Keratinocyte (primary cell): ENCODE measurements at regions not wholly inside any gene's neighbourhood (a gene's known extent, or its start where the extent isn't known, plus 50 kb on each side); places are given as distances from the start of the nearest gene placed in this dataset.

Experiments
- EZH2 ChIP-seq: IDR thresholded peaks from one replicate; pipeline ENCODE4 v1.6.1; 2012; ENCODE audit warnings: inconsistent platforms, mild to moderate bottlenecking, low read length, moderate library complexity
- TF ChIP-seq, protein P1 (sequence below), 3 experiments: IDR thresholded peaks in 1 of 3; conservative IDR thresholded peaks in 1 of 3; optimal IDR thresholded peaks in 1 of 3; 2 replicates in 2 of 3; 3 replicates in 1 of 3; pipeline versions ENCODE3 to v1.5.1; 2011; ENCODE audit warnings: low read length in 3 of 3, mild to moderate bottlenecking in 3 of 3, moderate library complexity in 2 of 3, control low read depth in 1 of 3, inconsistent platforms in 1 of 3; ENCODE audit not compliant: insufficient read depth in 2 of 3; ENCODE audit errors: extremely low read depth in 1 of 3

- TF ChIP-seq EZH2, result no peak
- TF ChIP-seq, protein P1, sequence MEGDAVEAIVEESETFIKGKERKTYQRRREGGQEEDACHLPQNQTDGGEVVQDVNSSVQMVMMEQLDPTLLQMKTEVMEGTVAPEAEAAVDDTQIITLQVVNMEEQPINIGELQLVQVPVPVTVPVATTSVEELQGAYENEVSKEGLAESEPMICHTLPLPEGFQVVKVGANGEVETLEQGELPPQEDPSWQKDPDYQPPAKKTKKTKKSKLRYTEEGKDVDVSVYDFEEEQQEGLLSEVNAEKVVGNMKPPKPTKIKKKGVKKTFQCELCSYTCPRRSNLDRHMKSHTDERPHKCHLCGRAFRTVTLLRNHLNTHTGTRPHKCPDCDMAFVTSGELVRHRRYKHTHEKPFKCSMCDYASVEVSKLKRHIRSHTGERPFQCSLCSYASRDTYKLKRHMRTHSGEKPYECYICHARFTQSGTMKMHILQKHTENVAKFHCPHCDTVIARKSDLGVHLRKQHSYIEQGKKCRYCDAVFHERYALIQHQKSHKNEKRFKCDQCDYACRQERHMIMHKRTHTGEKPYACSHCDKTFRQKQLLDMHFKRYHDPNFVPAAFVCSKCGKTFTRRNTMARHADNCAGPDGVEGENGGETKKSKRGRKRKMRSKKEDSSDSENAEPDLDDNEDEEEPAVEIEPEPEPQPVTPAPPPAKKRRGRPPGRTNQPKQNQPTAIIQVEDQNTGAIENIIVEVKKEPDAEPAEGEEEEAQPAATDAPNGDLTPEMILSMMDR (optimal IDR thresholded peaks at IDR 0.05 in 1 of 3, IDR thresholded peaks at IDR 0.05 in 1 of 3, conservative IDR thresholded peaks at IDR 0.05 in 1 of 3; ENCODE audit: extremely low read depth in 1 of 3, insufficient read depth in 2 of 3, low read length in 3 of 3), result no peak
These were observed 90.9 kb downstream of the CTTN start for GRCh38 chr11:70489276-70489675.
